Stimulated activated CD8-positive, alpha-beta memory T cell treated with anti-CD3 and anti-CD28 coated beads, Interleukin-15, amount 100 ng/mL, for 24 hours (primary cell): ENCODE measurements at regions not wholly inside any gene's neighbourhood (a gene's known extent, or its start where the extent isn't known, plus 50 kb on each side); places are given as distances from the start of the nearest gene placed in this dataset.

ENCODE experiments used
- DNase-seq: peaks from one replicate; pipeline ENCODE4 v3.0.0-alpha.2; 2020; ENCODE audit warnings: low read depth

- no peak for DNase-seq
Measured at GRCh38 chr20:37643400-37643799, 50.4 kb upstream of the CTNNBL1 start.

DNA sequence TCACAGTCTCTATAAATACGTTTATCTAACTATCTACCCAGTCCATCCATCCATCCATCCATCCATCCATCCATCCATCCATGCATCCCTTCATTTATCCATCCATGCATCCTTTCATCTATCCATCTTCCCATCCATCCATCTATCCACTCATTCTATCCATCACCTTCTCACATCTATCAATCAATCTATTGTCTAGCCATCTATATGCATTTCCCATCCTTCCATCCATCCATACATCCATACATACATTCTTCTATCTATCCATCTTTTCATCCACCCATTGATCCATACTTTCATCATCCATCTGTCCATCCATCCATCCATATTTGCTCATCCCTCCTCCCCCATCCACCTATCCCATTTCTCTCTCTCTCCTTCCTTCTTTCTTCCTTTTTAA is 51.6 kb upstream of the CTNNBL1 start:
- no peak for DNase-seq

- no peak for DNase-seq
Measured at GRCh38 chr20:37640600-37641561, 52.9 kb upstream of the CTNNBL1 start.

GRCh38 chr20:37638527-37638926 is 55.3 kb upstream of the CTNNBL1 start:
- no peak for DNase-seq

- DNase-seq: no peak
Measured at GRCh38 chr20:37636977-37637376, 56.9 kb upstream of the CTNNBL1 start.

- DNase-seq: no peak
Measured at GRCh38 chr20:37636212-37636975, 57.4 kb upstream of the CTNNBL1 start.

GRCh38 chr20:37630993-37631392 is 62.8 kb upstream of the CTNNBL1 start:
- no peak for DNase-seq

- no peak for DNase-seq
Measured at GRCh38 chr20:37630166-37630565, 63.7 kb upstream of the CTNNBL1 start.

GRCh38 chr20:37627767-37628130 is 66.1 kb upstream of the CTNNBL1 start:
- no peak for DNase-seq

GRCh38 chr20:37627060-37627766 is 66.6 kb upstream of the CTNNBL1 start:
- no peak for DNase-seq

GRCh38 chr20:37624963-37625362 is 68.9 kb upstream of the CTNNBL1 start:
- DNase-seq: no peak

DNA sequence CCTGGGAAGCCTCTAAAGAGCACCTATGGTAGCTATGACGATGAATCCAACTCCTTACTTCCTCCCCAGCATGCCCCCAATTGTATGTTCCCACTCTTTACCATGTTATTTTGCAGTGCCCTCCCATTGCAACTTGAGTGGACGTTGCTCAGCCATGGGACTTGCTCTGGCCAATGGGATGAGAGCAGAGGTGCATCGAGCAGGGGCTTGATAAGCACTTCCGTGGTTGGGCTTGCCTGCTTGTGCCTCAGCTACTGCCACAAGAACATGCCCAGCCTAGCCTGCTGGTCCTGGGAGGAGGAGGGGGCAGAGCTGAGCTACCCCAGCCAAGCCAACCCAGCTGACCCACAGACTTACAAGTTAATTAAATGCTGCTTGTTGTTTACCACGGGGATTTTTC is 71.1 kb upstream of the CTNNBL1 start:
- DNase-seq: no peak

DNA sequence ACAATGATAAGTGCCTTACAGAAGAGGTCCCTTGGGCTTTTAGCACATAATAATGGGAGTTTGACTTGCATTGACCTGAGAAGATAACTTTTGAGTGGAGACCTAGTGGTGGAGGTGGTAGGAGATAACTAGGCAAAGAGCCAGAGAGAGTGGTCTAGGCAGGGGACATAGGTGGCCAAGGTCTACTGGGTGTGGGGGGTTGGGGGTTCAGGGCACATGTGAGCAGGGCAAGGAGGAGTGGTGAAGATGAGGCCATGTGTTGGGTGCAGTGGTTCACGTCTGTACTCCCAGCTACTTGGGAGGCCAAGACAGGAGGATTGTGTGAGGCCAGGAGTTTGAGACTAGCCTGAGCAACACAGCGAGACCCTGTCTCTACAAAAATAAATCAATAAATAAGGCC is 74.3 kb upstream of the CTNNBL1 start:
- DNase-seq: no peak

GRCh38 chr20:37616110-37616425 is 77.8 kb upstream of the CTNNBL1 start:
- no peak for DNase-seq

DNA sequence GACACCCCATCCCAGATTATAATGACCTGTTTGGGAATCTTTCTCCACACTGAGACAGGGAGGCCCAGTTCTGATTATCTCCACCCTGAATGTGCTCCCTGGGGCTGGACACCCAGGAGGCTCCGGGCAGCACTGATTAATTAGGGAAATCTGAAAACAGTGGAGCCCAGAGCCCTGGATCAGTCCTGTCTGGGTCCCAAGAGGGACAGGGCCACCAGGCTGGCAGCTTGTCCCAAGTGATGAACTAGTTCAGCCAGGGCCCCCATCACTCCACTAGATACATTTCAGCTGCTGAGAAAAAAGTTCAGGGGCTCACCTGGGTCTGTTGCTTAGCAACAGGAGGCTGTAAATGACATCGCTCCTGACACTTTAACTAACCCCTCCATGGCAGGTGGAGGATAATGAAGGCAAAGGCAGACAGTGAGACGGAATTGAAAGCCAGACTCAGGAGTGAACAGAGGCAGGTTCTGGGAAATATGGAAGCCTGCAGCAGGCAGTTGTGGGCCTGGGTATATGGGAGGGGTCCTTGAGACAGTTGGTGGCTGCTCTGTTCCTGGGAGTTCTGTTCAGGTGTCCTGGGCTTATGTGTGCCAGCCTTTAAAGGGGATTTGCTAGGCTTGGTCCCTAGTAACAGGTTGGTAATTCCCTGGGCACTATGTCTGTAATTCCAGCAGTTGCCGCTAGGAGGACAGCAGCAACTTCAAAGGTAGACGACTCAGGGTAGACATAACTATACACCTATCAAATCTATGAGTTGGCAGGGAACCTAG is 78.3 kb upstream of the CTNNBL1 start:
- peak; percentile 26 for DNase-seq

- no peak for DNase-seq
Measured at GRCh38 chr20:37611852-37612251, 82.0 kb upstream of the CTNNBL1 start.

DNA sequence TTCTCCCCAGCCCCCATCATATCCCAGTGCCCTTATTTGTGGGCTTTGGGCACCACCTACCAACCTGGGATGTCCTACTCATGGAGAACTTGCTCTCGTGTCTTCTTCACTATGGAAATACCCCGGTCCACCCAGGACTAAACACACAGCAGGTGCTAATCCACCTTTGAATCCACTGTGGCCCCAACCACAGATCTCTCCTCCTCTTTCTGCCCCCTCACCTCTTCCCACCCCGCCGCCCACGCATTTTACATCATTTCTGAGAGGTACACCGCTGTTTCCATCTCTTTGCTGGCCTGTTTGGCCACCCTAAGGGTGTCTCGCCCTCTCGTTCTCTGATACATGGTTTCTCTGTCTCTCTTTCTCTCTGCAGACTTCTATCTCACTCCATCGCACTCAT is 82.5 kb upstream of the CTNNBL1 start:
- DNase-seq: no peak

DNA sequence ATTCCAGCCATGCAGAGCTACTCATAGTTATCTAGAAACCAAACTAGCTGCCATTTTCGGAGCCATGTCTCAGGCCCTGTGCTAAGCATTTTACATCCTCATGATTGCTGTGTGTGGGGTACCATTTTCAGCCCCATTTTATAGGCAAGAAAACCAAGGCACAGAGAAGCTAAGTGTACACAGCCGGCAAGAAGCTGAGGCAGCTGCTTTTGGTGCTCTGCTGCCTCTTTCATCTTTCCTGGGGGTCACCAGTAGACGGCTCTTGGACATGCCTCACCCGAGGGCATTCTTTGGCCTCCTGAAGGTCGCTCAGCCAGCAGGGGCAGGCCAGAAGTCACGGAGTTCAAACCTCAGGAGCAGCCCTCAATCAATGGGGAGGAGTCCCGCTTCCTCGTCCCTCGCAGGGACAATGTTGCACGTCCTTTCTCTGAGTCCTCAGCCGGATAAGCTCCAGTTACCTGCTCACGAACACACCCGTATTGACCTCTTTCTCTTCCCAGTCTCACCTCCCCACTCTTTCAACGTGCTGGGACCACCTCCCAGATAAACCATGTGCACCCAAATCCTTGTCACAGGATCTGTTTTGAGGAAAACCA is 82.6 kb upstream of the BLCAP start:
- no peak for DNase-seq

DNA sequence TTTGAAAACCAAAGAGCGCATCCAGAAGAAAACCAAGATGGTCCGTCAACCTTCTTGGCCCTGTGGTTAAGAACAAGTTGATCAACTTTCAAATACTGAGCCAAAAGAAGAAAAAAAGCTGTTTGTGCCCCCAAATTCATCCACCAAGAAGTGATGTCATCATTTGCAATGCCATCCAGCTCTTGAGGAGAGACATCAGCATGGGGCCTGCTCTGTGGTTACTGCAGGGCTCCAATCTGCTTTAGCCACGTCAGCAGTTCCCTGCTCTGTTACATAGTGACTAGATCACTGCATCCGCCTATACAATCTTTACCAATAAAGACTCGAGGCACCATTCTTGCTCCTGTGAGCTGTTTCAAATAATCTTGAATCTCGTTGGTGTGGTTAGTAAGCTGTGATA is 75.0 kb upstream of the BLCAP start:
- DNase-seq: no peak

DNA sequence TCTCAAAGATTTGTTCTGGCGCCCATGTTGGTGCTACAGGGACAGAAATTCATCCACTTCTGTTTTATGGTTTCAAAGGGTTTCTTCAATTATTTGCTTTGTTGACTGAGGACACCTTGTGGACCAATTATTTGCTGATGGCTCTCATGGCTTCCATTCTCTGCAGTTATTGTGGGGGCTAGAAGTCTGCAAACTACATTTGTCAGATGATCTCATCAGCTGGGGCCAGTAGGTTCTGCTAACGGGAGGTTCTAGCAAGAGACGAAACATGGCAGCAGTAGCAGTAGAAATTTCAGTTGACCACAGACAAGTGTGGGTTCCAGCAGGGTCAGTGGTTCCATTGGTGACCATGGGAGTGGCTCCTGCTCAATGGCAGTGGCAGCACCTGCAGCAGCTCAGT is 72.8 kb upstream of the BLCAP start:
- no peak for DNase-seq

GRCh38 chr20:37598575-37599342 is 71.1 kb upstream of the BLCAP start:
- DNase-seq: no peak
